ENCODE measurements at regions not wholly inside any gene's neighbourhood (a gene's known extent, or its start where the extent isn't known, plus 50 kb on each side); places are given as distances from the start of the nearest gene placed in this dataset.
A peak's percentile ranks its signal among the peaks of the same experiment; 100 is the strongest.

DNA sequence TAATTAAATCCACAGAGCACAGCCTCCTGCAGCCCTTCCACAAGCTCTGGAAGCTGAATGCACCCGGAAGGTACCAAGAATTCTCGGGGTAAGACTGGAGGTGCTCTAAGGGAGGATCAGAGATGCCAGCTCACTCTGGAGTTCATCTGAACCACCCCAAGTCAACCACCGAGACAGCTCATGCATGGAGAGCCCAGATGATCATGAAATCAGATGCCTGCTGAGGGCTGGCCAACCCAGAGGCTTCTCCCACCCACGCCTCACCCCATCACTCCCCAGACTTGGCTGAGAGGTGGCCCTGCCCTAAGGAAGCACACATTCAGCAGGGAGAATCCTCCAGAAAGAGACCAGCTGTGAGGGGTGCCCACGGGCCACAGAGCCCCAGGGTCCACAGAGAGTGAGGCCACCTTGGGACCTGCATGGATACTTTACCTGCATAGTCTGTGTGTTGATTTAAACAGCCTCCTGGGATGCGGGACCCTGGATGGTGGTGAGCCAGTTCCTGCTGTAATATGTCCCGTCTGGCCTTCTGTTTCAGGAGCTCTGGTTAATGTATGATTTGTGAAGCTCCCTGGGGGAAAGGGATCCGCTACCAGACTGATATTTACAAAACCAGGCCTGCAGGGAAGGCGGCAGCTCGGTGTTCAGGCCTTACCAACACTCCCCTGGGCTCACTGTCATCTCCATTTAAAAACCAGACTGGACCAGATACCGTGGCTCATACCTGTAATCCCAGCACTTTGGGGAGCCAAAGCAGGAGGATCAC is 64.9 kb downstream of the INSIG1 start:
- no peak for DNase-seq
- Histone ChIP-seq H3K9me3 (ENCODE audit: control insufficient read depth, low read length) (no peaks in the 10 kb centered on the region), H3K27me3 (ENCODE audit: control insufficient read depth, insufficient read depth, low read length, poor library complexity, severe bottlenecking) (peaks cover 70% of the 10 kb centered on the region), H3K4me3 (ENCODE audit: low read length) (no peak overlapping the region), H3K36me3 (ENCODE audit: control insufficient read depth, insufficient read depth, low read length) (no peaks in the 10 kb centered on the region), H3K4me1 (ENCODE audit: control insufficient read depth, insufficient read depth, low read length) (peaks cover 8% of the 10 kb centered on the region), H3K9ac (ENCODE audit: extremely low read depth, low read length, poor library complexity, severe bottlenecking) (no peak overlapping the region), H3K27ac (ENCODE audit: low read depth, low read length) (no peak overlapping the region)
- Mint-ChIP-seq H3K4me3 (no peak overlapping the region), H3K27me3 (ENCODE audit: insufficient read depth) (peaks cover 80% of the 10 kb centered on the region), H3K4me1 (peaks cover 34% of the 10 kb centered on the region), H3K27ac (no peak overlapping the region), H3K36me3 (ENCODE audit: low read depth) (no peaks in the 10 kb centered on the region), H3K9me3 (no peaks in the 10 kb centered on the region)
- TF ChIP-seq CTCF (conservative IDR thresholded peaks at IDR 0.05), result no peak
- WGBS, 2 experiments (ENCODE audit: insufficient coverage in 1 of 2, insufficient read length in 1 of 2), result 92% methylated on average over 5 to 11 of the region's 11 CpGs

DNA sequence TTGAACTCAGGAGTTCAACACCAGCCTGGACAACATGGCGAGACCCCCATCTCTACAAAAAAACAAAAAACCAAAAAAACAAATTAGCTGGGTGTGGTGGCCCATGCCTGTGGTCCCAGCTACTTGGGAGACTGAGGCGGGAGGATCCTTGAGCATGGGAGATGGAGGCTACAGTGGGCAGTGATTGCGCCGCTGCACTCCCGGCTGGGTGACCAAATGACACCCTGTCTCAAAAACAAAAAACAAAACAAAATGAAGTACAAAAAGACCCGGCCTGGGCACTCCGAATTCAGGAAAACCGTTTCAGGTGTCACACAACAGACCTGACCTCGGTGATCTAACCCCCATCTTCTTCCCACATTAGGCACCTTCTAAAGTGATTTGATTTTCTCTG is 65.5 kb downstream of the INSIG1 start:
- peaks cover 30% of the 10 kb centered on the region for H3K4me1 Mint-ChIP-seq
- Histone ChIP-seq H3K9ac (ENCODE audit: extremely low read depth, low read length, poor library complexity, severe bottlenecking) (no peak overlapping the region), H3K4me3 (ENCODE audit: low read length) (no peak overlapping the region), H3K9me3 (ENCODE audit: control insufficient read depth, low read length) (no peaks in the 10 kb centered on the region), H3K36me3 (ENCODE audit: control insufficient read depth, insufficient read depth, low read length) (no peaks in the 10 kb centered on the region), H3K27ac (ENCODE audit: low read depth, low read length) (no peak overlapping the region), H3K4me1 (ENCODE audit: control insufficient read depth, insufficient read depth, low read length) (peaks cover 8% of the 10 kb centered on the region), H3K27me3 (ENCODE audit: control insufficient read depth, insufficient read depth, low read length, poor library complexity, severe bottlenecking) (peaks cover 64% of the 10 kb centered on the region)
- H3K27me3 Mint-ChIP-seq (ENCODE audit: insufficient read depth), result peaks cover 79% of the 10 kb centered on the region
- TF ChIP-seq CTCF (conservative IDR thresholded peaks at IDR 0.05), result no peak
- no peaks in the 10 kb centered on the region for H3K36me3 Mint-ChIP-seq (ENCODE audit: low read depth)
- H3K9me3 Mint-ChIP-seq, result peaks cover 4% of the 10 kb centered on the region
- no peak for DNase-seq
- 88 to 96% methylated on average over 3 to 9 of the region's 9 CpGs for WGBS, 2 experiments (ENCODE audit: insufficient coverage in 1 of 2, insufficient read length in 1 of 2)
- no peak overlapping the region for H3K4me3 Mint-ChIP-seq
- H3K27ac Mint-ChIP-seq, result no peak overlapping the region

GRCh38 chr7:155363852-155364600 is 66.3 kb downstream of the INSIG1 start:
- 68 to 70% methylated on average over 16 to 20 of the region's 20 CpGs for WGBS, 2 experiments (ENCODE audit: insufficient coverage in 1 of 2, insufficient read length in 1 of 2)

More at GRCh38 chr7:155363852-155364600, 66.3 kb downstream of the INSIG1 start:
- Mint-ChIP-seq H3K27me3 (ENCODE audit: insufficient read depth) (peaks cover 79% of the 10 kb centered on the region), H3K4me3 (no peak overlapping the region), H3K36me3 (ENCODE audit: low read depth) (peaks cover 3% of the 10 kb centered on the region), H3K4me1 (peaks cover 29% of the 10 kb centered on the region), H3K9me3 (peaks cover 12% of the 10 kb centered on the region), H3K27ac (no peak overlapping the region)
- no peaks in the 10 kb centered on the region for H3K9me3 ChIP-seq (ENCODE audit: control insufficient read depth, low read length)
- H3K4me3 ChIP-seq (ENCODE audit: low read length), result no peak overlapping the region
- H3K36me3 ChIP-seq (ENCODE audit: control insufficient read depth, insufficient read depth, low read length), result no peaks in the 10 kb centered on the region
- TF ChIP-seq CTCF (conservative IDR thresholded peaks at IDR 0.05), result peak; percentile 54
- no peak overlapping the region for H3K9ac ChIP-seq (ENCODE audit: extremely low read depth, low read length, poor library complexity, severe bottlenecking)
- no peak overlapping the region for H3K27ac ChIP-seq (ENCODE audit: low read depth, low read length)
- peak; percentile 64 for DNase-seq
- H3K27me3 ChIP-seq (ENCODE audit: control insufficient read depth, insufficient read depth, low read length, poor library complexity, severe bottlenecking), result peaks cover 63% of the 10 kb centered on the region
- peaks cover 8% of the 10 kb centered on the region for H3K4me1 ChIP-seq (ENCODE audit: control insufficient read depth, insufficient read depth, low read length)

Data from endodermal cell (in vitro differentiated cells).